SK-N-SH treated with all-trans-retinoic acid at 6 μM for 48 hours (cell line): ENCODE measurements at regions not wholly inside any gene's neighbourhood (a gene's known extent, or its start where the extent isn't known, plus 50 kb on each side); places are given as distances from the start of the nearest gene placed in this dataset.

Experiments
- ATAC-seq: fragments of 200-7000 bp; cut with Tn5 transposase; 3 replicates; pipeline ENCODE4 v1.9.1; 2020; ENCODE audit warnings: mild to moderate bottlenecking, moderate library complexity
- ARNTL ChIP-seq: fragments of 450-650 bp; formaldehyde crosslinking; IDR thresholded peaks from 2 replicates; pipeline ENCODE4 v1.5.0; 2020; ENCODE audit warnings: low read depth, mild to moderate bottlenecking, moderate library complexity, borderline replicate concordance
- BACH2 ChIP-seq: fragments of 250-450 bp; sonication (Bioruptor Pico); IDR thresholded peaks from 2 replicates; pipeline ENCODE4 v1.9.0; 2021; ENCODE audit warnings: mild to moderate bottlenecking, borderline replicate concordance
- CREB5 ChIP-seq: fragments of 250-450 bp; sonication (Bioruptor Pico); IDR thresholded peaks from 2 replicates; pipeline ENCODE4 v1.5.1; 2020; ENCODE audit warnings: low read depth, mild to moderate bottlenecking, moderate library complexity
- CSDC2 ChIP-seq: fragments of 250-450 bp; sonication (Bioruptor Pico); IDR thresholded peaks from 2 replicates; pipeline ENCODE4 v1.5.0; 2020; ENCODE audit warnings: mild to moderate bottlenecking, moderate library complexity
- CSRNP3 ChIP-seq: fragments of 250-450 bp; sonication (Bioruptor Pico); IDR thresholded peaks from 2 replicates; pipeline ENCODE4 v1.5.1; 2021; ENCODE audit warnings: mild to moderate bottlenecking, moderate library complexity
- ESRRG ChIP-seq: fragments of 250-450 bp; sonication (Bioruptor Pico); IDR thresholded peaks from 2 replicates; pipeline ENCODE4 v1.6.1; 2021; ENCODE audit warnings: mild to moderate bottlenecking
- GLIS3 ChIP-seq: fragments of 250-450 bp; sonication (Bioruptor Pico); IDR thresholded peaks from 2 replicates; pipeline ENCODE4 v1.5.0; 2020; ENCODE audit warnings: mild to moderate bottlenecking, moderate library complexity
- OSR1 ChIP-seq: fragments of 250-450 bp; sonication (Bioruptor Pico); IDR thresholded peaks from 2 replicates; pipeline ENCODE4 v1.8.0; 2022; ENCODE audit warnings: moderate library complexity, mild to moderate bottlenecking, inconsistent platforms
- PATZ1 ChIP-seq: fragments of 250-450 bp; sonication (Bioruptor Pico); IDR thresholded peaks from 2 replicates; pipeline ENCODE4 v1.8.0; 2020; ENCODE audit warnings: mild to moderate bottlenecking, moderate library complexity, borderline replicate concordance
- POU6F1 ChIP-seq: fragments of 250-450 bp; sonication (Bioruptor Pico); IDR thresholded peaks from 2 replicates; pipeline ENCODE4 v1.8.0; 2021; ENCODE audit warnings: low read depth, mild to moderate bottlenecking, moderate library complexity, borderline replicate concordance
- PPARA ChIP-seq: fragments of 250-450 bp; sonication (Bioruptor Pico); IDR thresholded peaks from 2 replicates; pipeline ENCODE4 v1.5.0; 2020; ENCODE audit warnings: mild to moderate bottlenecking, borderline replicate concordance
- SNAI2 ChIP-seq: fragments of 250-450 bp; sonication (Bioruptor Pico); IDR thresholded peaks from 2 replicates; pipeline ENCODE4 v1.5.0; 2020; ENCODE audit warnings: mild to moderate bottlenecking, moderate library complexity
- TOX ChIP-seq: fragments of 250-450 bp; sonication (Bioruptor Pico); IDR thresholded peaks from 2 replicates; pipeline ENCODE4 v1.8.0; 2021; ENCODE audit warnings: mild to moderate bottlenecking, moderate library complexity, borderline replicate concordance
- ZC3H10 ChIP-seq: fragments of 250-450 bp; sonication (Bioruptor Pico); IDR thresholded peaks from 2 replicates; pipeline ENCODE4 v1.5.1; 2021; ENCODE audit warnings: mild to moderate bottlenecking, moderate library complexity
- ZFP3 ChIP-seq: fragments of 250-450 bp; sonication (Bioruptor Pico); IDR thresholded peaks from 2 replicates; pipeline ENCODE4 v1.5.0; 2020; ENCODE audit warnings: mild to moderate bottlenecking, moderate library complexity
- ZNF565 ChIP-seq: fragments of 450-650 bp; formaldehyde crosslinking; conservative IDR thresholded peaks from 2 replicates; pipeline ENCODE4 v1.5.0; 2020; ENCODE audit warnings: low read depth, mild to moderate bottlenecking, moderate library complexity
- ZNF8 ChIP-seq: fragments of 450-650 bp; formaldehyde crosslinking; IDR thresholded peaks from 2 replicates; pipeline ENCODE4 v1.5.0; 2020; ENCODE audit warnings: mild to moderate bottlenecking, moderate library complexity

GRCh38 chr13:48923376-48923775 lies 52.3 kb upstream of the FNDC3A start:
- TF ChIP-seq POU6F1 (CRISPR knock-in tag) (no peak), SNAI2 (CRISPR knock-in tag) (no peak), GLIS3 (CRISPR knock-in tag) (no peak), CREB5 (CRISPR knock-in tag) (no peak), ZNF565 (CRISPR knock-in tag) (no peak), PATZ1 (CRISPR knock-in tag) (no peak)
- ATAC-seq: no peak

- TF ChIP-seq ARNTL (CRISPR knock-in tag): no peak
- no peak for TF ChIP-seq SNAI2 (CRISPR knock-in tag)
- no peak for TF ChIP-seq TOX (CRISPR knock-in tag)
- no peak for TF ChIP-seq CSRNP3 (CRISPR knock-in tag)
- no peak for TF ChIP-seq ESRRG
- TF ChIP-seq ZNF565 (CRISPR knock-in tag): no peak
- no peak for TF ChIP-seq OSR1 (CRISPR knock-in tag)
- TF ChIP-seq PPARA (CRISPR knock-in tag): no peak
- TF ChIP-seq CSDC2 (CRISPR knock-in tag): no peak
- no peak for TF ChIP-seq ZC3H10
- TF ChIP-seq POU6F1 (CRISPR knock-in tag): no peak
- no peak for TF ChIP-seq PATZ1 (CRISPR knock-in tag)
- no peak for TF ChIP-seq CREB5 (CRISPR knock-in tag)
- no peak for TF ChIP-seq ZNF8
- no peak for TF ChIP-seq ZFP3 (CRISPR knock-in tag)
- no peak for TF ChIP-seq BACH2
- no peak for ATAC-seq
These were observed 50.7 kb upstream of the FNDC3A start for GRCh38 chr13:48925001-48925400.
